H9 (cell line): ENCODE measurements at regions not wholly inside any gene's neighbourhood (a gene's known extent, or its start where the extent isn't known, plus 50 kb on each side); places are given as distances from the start of the nearest gene placed in this dataset.

ENCODE experiments used
- DNase-seq: peaks from one replicate; pipeline ENCODE4 v3.0.0-alpha.2; 2017
- H2AFZ ChIP-seq: one replicate; pipeline ENCODE4 v1.6.1; 2013; ENCODE audit warnings: mild to moderate bottlenecking, low read length, control low read depth, moderate library complexity
- H2AK5ac ChIP-seq: 2 replicates; pipeline ENCODE4 v1.6.1; 2013; ENCODE audit warnings: low read length, control low read depth, mixed read lengths; ENCODE audit not compliant: insufficient read length
- H2BK120ac ChIP-seq: one replicate; pipeline ENCODE4 v1.6.1; 2013; ENCODE audit warnings: low read depth, mild to moderate bottlenecking, low read length, control low read depth, inconsistent platforms; ENCODE audit not compliant: poor library complexity, severe bottlenecking
- H2BK12ac ChIP-seq: 2 replicates; pipeline ENCODE4 v1.6.1; 2013; ENCODE audit warnings: low read length, control low read depth, mixed read lengths, low read depth; ENCODE audit not compliant: insufficient read length
- H2BK15ac ChIP-seq: 2 replicates; pipeline ENCODE4 v1.6.1; 2013; ENCODE audit warnings: low read depth, low read length, control low read depth
- H2BK20ac ChIP-seq: one replicate; pipeline ENCODE4 v1.6.1; 2013; ENCODE audit warnings: low read depth, mild to moderate bottlenecking, low read length, control low read depth, inconsistent platforms; ENCODE audit not compliant: poor library complexity, severe bottlenecking
- H2BK5ac ChIP-seq: 2 replicates; pipeline ENCODE4 v1.6.1; 2013; ENCODE audit warnings: low read length, control low read depth, mixed read lengths; ENCODE audit not compliant: insufficient read length
- H3K14ac ChIP-seq: 2 replicates; pipeline ENCODE4 v1.6.1; 2013; ENCODE audit warnings: low read length, control low read depth; ENCODE audit not compliant: insufficient read depth
- H3K18ac ChIP-seq: 2 replicates; pipeline ENCODE4 v1.6.1; 2013; ENCODE audit warnings: low read depth, mild to moderate bottlenecking, mixed read lengths, low read length, control low read depth; ENCODE audit not compliant: insufficient read length
- H3K23ac ChIP-seq: 2 replicates; pipeline ENCODE4 v1.6.1; 2013; ENCODE audit warnings: low read length, control low read depth, mixed read lengths, low read depth; ENCODE audit not compliant: insufficient read length
- H3K23me2 ChIP-seq: 2 replicates; pipeline ENCODE4 v1.6.1; 2013; ENCODE audit warnings: low read depth, mild to moderate bottlenecking, mixed read lengths, low read length, control low read depth; ENCODE audit not compliant: insufficient read length, poor library complexity, severe bottlenecking
- H3K27ac ChIP-seq: 2 replicates; pipeline ENCODE4 v1.5.1; 2013; ENCODE audit warnings: low read length, control low read depth, mixed read lengths, low read depth; ENCODE audit not compliant: insufficient read length
- H3K27me3 ChIP-seq: 2 replicates; pipeline ENCODE4 v1.6.1; 2013; ENCODE audit warnings: low read length, control low read depth, inconsistent platforms; ENCODE audit not compliant: insufficient read depth
- H3K4ac ChIP-seq: 2 replicates; pipeline ENCODE4 v1.6.1; 2013; ENCODE audit warnings: low read depth, mild to moderate bottlenecking, control low read depth, inconsistent platforms, low read length, moderate library complexity
- H3K4me1 ChIP-seq: 2 replicates; pipeline ENCODE4 v1.6.1; 2013; ENCODE audit warnings: low read length, control low read depth, inconsistent platforms; ENCODE audit not compliant: insufficient read depth
- H3K4me2 ChIP-seq: 2 replicates; pipeline ENCODE4 v1.6.1; 2013; ENCODE audit warnings: low read length, control low read depth, mixed read lengths; ENCODE audit not compliant: insufficient read length, insufficient read depth
- H3K56ac ChIP-seq: 2 replicates; pipeline ENCODE4 v1.6.1; 2013; ENCODE audit warnings: low read depth, mild to moderate bottlenecking, mixed read lengths, low read length, control low read depth; ENCODE audit not compliant: insufficient read length
- H3K79me1 ChIP-seq: 2 replicates; pipeline ENCODE4 v1.6.1; 2013; ENCODE audit warnings: low read depth, mild to moderate bottlenecking, moderate library complexity, low read length, control low read depth, inconsistent platforms; ENCODE audit not compliant: insufficient read depth, poor library complexity, severe bottlenecking
- H3K79me2 ChIP-seq: 2 replicates; pipeline ENCODE4 v1.6.1; 2013; ENCODE audit warnings: low read length, control low read depth, inconsistent platforms; ENCODE audit not compliant: insufficient read depth
- H3K9ac ChIP-seq: 2 replicates; pipeline ENCODE4 v1.6.1; 2013; ENCODE audit warnings: low read length, control low read depth, mixed read lengths; ENCODE audit not compliant: insufficient read length; ENCODE audit errors: extremely low read depth
- H3K9me3 ChIP-seq: one replicate; pipeline ENCODE4 v1.6.1; 2013; ENCODE audit warnings: low read depth, low read length, inconsistent platforms; ENCODE audit not compliant: control insufficient read depth
- H3T11ph ChIP-seq: one replicate; pipeline ENCODE4 v1.6.1; 2013; ENCODE audit warnings: mild to moderate bottlenecking, low read length, control low read depth, inconsistent platforms
- H4K20me1 ChIP-seq: one replicate; pipeline ENCODE4 v1.6.1; 2013; ENCODE audit not compliant: control insufficient read depth, insufficient read length, insufficient read depth
- H4K5ac ChIP-seq: 2 replicates; pipeline ENCODE4 v1.6.1; 2013; ENCODE audit warnings: low read depth, mild to moderate bottlenecking, mixed read lengths, low read length, control low read depth; ENCODE audit not compliant: insufficient read length
- H4K8ac ChIP-seq: replicated peaks from 2 replicates; pipeline ENCODE4 v1.6.1; 2013; ENCODE audit warnings: low read length, control low read depth, mixed read lengths, low read depth; ENCODE audit not compliant: insufficient read length
- H4K91ac ChIP-seq: 2 replicates; pipeline ENCODE4 v1.6.1; 2013; ENCODE audit warnings: low read depth, mild to moderate bottlenecking, moderate library complexity, mixed read lengths, low read length, control low read depth; ENCODE audit not compliant: insufficient read length
- H3K27ac Mint-ChIP-seq, 3 experiments: 2 replicates in 2 of 3; 3 replicates in 1 of 3; pipeline ENCODE4 v1.8.0; 2020 to 2021; ENCODE audit warnings: mixed read lengths in 3 of 3, mild to moderate bottlenecking in 1 of 3, moderate library complexity in 1 of 3
- H3K27me3 Mint-ChIP-seq: 2 replicates; pipeline ENCODE4 v1.8.0; 2021; ENCODE audit warnings: low read depth, mild to moderate bottlenecking, moderate library complexity, mixed read lengths
- H3K36me3 Mint-ChIP-seq, 3 experiments: 2 replicates in 2 of 3; 3 replicates in 1 of 3; pipeline ENCODE4 v1.8.0; 2020 to 2021; ENCODE audit warnings: low read depth in 3 of 3, mixed read lengths in 3 of 3; ENCODE audit not compliant: insufficient read depth in 1 of 3
- H3K4me1 Mint-ChIP-seq, 2 experiments: 2 replicates each; pipeline ENCODE4 v1.8.0; 2020; ENCODE audit warnings: mixed read lengths in 2 of 2
- H3K4me3 Mint-ChIP-seq, 2 experiments: 2 replicates in 1 of 2; 3 replicates in 1 of 2; pipeline ENCODE4 v1.8.0; 2020 to 2021; ENCODE audit warnings: mild to moderate bottlenecking in 2 of 2, mixed read lengths in 2 of 2, moderate library complexity in 1 of 2
- H3K9me3 Mint-ChIP-seq, 2 experiments: 2 replicates in 1 of 2; 3 replicates in 1 of 2; pipeline ENCODE4 v1.8.0; 2020; ENCODE audit warnings: mild to moderate bottlenecking in 2 of 2, mixed read lengths in 2 of 2, moderate library complexity in 1 of 2
- CTCF ChIP-seq: fragments of 200-600 bp; sonication (generic); conservative IDR thresholded peaks from 3 replicates; pipeline ENCODE4 v1.8.0; 2021; ENCODE audit warnings: antibody characterized with exemption, mild to moderate bottlenecking
- WGBS: extraction: QIAGEN DNeasy Blood & Tissue Kit; methylation state at CpG from one replicate; pipeline ENCODE4 v1.1.7; 2013; ENCODE audit warnings: missing lambda C conversion rate, low lambda C conversion rate, mixed read lengths; ENCODE audit not compliant: insufficient read length; ENCODE audit errors: extremely low coverage; 5-methylcytosine and 5-hydroxymethylcytosine counted together

DNA sequence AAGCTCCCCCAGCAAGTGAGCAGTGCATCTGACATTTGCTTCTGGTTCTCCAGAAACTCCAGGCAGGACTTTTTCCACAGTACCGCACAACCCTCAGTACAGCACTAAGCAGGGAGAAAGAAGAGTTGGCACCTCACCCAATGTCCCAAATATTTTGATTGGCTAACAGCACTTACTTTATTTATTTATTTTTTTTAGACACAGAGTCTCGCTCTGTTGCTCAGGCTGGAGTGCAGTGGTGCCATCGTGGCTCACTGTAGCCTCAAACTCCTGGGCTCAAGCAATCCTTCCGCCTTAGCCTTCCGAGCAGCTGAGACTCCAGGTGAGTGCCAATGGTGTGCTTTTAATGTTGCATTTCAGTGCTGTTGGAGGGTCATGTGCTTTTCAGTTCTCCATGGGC is 200.3 kb upstream of the ZMIZ1 start:
- H2BK15ac ChIP-seq: no peak overlapping the region
- no peak overlapping the region for H3K4ac ChIP-seq
- H2AFZ ChIP-seq: no peak overlapping the region
- H3K36me3 Mint-ChIP-seq: no peaks in the 10 kb centered on the region; a peak in 1 of 7 replicates
- no peaks in the 10 kb centered on the region for H4K20me1 ChIP-seq
- no peak for TF ChIP-seq CTCF
- no peak overlapping the region for H3K4me3 Mint-ChIP-seq
- no peak overlapping the region for H2BK120ac ChIP-seq
- no peak for DNase-seq
- peaks cover 61% of the 10 kb centered on the region for H3K27me3 Mint-ChIP-seq
- no peak overlapping the region for H2AK5ac ChIP-seq
- H3K9me3 ChIP-seq: no peaks in the 10 kb centered on the region
- no peak overlapping the region for H3K9ac ChIP-seq
- no peaks in the 10 kb centered on the region for H3K4me1 ChIP-seq
- H3K18ac ChIP-seq: no peak overlapping the region
- no peak overlapping the region for H3K14ac ChIP-seq
- no peak overlapping the region for H3K56ac ChIP-seq
- WGBS: no CpG with 5 or more reads among the region's 5 CpGs
- no peaks in the 10 kb centered on the region for H3K23me2 ChIP-seq
- H2BK12ac ChIP-seq: no peak overlapping the region
- H3K4me1 Mint-ChIP-seq: peaks cover 4 to 8% of the 10 kb centered on the region in 2 experiments; a peak in 2 of 4 replicates
- H3K27ac ChIP-seq: no peak overlapping the region
- no peaks in the 10 kb centered on the region for H3K79me1 ChIP-seq
- H3T11ph ChIP-seq: no peak overlapping the region
- H4K91ac ChIP-seq: no peak overlapping the region
- no peak overlapping the region for H4K8ac ChIP-seq
- no peak overlapping the region for H3K4me2 ChIP-seq
- no peaks in the 10 kb centered on the region for H3K79me2 ChIP-seq
- H3K23ac ChIP-seq: no peak overlapping the region
- H3K27ac Mint-ChIP-seq: no peak overlapping the region
- H2BK20ac ChIP-seq: no peak overlapping the region
- no peaks in the 10 kb centered on the region for H3K27me3 ChIP-seq
- H2BK5ac ChIP-seq: no peak overlapping the region
- H4K5ac ChIP-seq: no peak overlapping the region
- H3K9me3 Mint-ChIP-seq: no peaks in the 10 kb centered on the region
